HG03520 (cell line): ENCODE measurements at regions not wholly inside any gene's neighbourhood (a gene's known extent, or its start where the extent isn't known, plus 50 kb on each side); places are given as distances from the start of the nearest gene placed in this dataset.
A peak's percentile ranks its signal among the peaks of the same experiment; 100 is the strongest.

Experiments
- ATAC-seq: cut with Tn5 transposase; IDR thresholded peaks from one replicate; pipeline ENCODE4 v1.9.1; 2021; ENCODE audit warnings: mild to moderate bottlenecking, moderate library complexity; ENCODE audit not compliant: unreplicated experiment

- ATAC-seq: no peak
These were observed 278.2 kb downstream of the IKZF2 start for GRCh38 chr2:212873256-212873655.

DNA sequence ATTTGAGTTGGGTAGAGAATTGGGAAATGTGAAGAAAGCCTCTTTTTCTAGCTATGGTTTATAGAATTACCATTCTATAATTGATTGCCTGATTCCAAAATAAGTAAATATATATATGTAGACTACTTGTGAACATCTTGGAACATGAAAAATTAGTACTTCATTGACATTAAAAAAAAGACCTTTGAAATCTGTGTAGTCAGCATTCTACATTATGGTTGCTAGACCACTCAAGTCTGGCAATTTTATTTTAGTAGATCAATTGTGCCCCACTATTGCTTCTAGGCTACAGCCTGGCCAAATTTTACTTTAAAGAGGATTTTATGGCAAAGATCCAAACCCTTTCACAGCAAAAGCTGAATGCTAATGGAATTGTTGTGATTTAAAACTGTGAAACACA, 279.8 kb downstream of the IKZF2 start:
- ATAC-seq: no peak

GRCh38 chr2:212864186-212864585, 287.2 kb downstream of the IKZF2 start:
- ATAC-seq: no peak

DNA sequence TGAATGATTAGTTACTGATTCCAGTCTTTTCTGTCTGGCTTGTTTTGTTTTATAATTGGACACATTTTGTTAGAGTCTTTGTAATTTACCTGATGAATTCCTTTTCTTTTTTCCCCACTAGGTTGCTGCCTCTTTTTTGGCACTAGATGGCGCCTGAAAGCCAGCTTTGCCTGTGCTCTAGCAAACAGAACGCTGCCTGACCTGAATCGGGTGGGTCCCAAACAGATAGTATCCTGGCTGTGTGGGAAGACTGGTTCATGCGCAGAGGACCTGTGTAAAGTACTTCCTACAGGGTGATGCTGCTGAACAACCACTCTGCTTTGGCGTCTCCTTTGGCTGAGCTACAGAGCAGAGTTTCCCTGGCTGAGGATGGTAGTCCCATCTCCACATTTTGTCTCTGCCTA, 288.2 kb downstream of the IKZF2 start:
- no peak for ATAC-seq

GRCh38 chr2:212858496-212858895, 292.9 kb downstream of the IKZF2 start:
- no peak for ATAC-seq

DNA sequence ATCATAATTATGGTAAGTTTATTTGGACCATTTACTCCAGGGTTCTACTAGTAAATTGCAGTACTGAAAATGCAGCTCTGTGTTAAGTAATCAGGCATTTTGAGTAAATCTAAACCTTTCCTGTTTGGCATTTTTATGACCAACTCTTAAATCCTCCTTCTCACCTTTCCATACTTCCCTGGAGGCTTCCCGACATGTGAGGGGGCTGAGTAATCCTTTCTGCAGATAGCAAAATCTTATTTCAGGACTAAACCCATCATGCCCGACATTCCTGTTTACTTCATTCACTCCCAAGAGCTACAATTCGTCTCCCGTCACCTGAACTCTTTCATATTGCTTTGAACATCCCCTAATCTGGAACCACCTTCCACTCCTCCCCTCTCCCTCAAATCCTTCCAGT, 296.6 kb downstream of the IKZF2 start:
- no peak for ATAC-seq

DNA sequence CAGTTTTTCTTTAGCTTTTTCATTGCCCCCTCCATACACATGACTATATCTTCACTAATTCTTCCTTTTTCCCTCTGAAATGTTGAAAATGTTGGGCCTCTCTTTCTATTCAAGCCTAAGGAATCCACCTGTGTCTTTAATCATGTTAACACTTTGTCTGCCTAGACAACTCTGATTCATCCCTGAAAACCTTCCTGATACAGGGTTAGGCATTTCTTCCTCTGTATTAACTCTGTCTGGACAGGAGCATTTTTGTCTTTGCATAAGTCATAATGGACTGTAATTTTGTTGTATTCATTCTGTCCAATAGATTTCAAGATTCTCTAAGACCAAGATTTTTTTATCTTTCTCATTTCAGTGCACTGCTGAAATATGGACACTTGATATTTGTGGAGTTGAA, 297.3 kb downstream of the IKZF2 start:
- no peak for ATAC-seq

GRCh38 chr2:212845941-212846340, 305.5 kb downstream of the IKZF2 start:
- ATAC-seq: no peak

GRCh38 chr2:212843409-212844199, 305.0 kb upstream of the ERBB4 start:
- no peak for ATAC-seq

- no peak for ATAC-seq
These were observed 304.1 kb upstream of the ERBB4 start for GRCh38 chr2:212842544-212843185.

DNA sequence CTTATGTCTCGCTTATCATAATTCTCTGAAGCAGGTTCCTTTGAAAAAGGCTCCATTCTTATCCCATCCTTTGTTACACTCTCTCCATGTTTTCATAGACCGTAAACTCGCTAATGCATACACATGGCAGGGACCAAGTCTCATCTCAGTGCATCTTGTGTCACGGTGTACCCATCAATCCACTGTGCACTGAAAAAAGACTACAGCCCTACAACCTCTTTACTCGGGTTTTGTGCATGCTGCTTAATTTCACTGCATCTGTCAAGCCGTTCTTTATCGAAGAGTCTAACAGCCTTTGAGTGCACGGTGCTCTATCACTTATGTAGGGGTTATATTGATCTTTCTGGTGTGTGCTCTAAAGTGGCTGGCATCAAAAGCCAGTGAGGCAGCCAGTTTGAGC, 302.9 kb upstream of the ERBB4 start:
- no peak for ATAC-seq

GRCh38 chr2:212832211-212833195, 293.9 kb upstream of the ERBB4 start:
- no peak for ATAC-seq

DNA sequence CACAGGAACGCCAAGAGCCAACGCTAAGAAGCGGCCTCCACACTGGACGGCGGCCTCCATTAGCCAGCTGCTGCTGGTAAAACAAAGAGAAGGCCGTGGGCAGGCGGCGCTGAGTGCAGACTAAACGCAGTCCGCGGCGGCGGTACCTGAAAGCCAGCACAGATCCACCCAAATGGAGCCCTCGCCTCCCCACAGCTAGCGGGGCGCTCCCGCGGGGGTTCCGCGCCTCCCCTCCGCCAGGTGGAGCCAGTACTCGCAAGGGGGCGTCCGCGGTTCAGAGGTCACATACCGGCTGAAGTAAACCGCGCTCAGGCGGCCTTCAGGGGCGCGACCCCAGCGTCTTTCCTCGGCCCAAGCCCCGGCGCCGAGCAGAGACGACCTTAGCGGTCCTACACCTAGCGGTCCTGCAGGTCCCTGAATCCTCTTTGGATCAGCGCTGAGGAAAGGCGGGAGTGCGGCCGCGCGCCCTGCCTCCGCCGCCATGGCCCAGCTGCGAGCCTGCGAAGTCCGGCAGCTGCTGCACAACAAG, 293.1 kb upstream of the ERBB4 start:
- ATAC-seq: no peak

DNA sequence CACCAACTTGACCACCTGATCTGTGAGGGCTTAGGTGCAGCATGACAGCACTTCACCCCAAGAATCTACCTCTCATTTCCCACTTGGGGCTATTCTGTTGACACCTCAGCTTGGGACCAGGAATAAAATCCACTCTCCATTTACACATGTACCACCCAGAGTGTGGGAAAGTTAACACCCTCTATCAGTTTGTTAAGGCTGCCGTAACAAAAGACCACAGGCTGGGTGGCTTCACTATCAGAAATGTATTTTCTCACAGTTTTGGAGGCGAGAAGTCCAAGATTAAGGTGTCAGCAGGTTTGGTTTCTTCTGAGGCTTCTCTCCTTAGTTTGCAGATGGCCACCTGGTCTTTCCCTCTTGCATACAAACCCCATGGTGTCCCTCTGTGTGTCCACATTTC, 277.7 kb upstream of the ERBB4 start:
- no peak for ATAC-seq

- ATAC-seq: no peak
These were observed 276.9 kb upstream of the ERBB4 start for GRCh38 chr2:212815453-212815852.

GRCh38 chr2:212814941-212815340, 276.3 kb upstream of the ERBB4 start:
- ATAC-seq: no peak

- no peak for ATAC-seq
These were observed 273.3 kb upstream of the ERBB4 start for GRCh38 chr2:212811921-212812320.

DNA sequence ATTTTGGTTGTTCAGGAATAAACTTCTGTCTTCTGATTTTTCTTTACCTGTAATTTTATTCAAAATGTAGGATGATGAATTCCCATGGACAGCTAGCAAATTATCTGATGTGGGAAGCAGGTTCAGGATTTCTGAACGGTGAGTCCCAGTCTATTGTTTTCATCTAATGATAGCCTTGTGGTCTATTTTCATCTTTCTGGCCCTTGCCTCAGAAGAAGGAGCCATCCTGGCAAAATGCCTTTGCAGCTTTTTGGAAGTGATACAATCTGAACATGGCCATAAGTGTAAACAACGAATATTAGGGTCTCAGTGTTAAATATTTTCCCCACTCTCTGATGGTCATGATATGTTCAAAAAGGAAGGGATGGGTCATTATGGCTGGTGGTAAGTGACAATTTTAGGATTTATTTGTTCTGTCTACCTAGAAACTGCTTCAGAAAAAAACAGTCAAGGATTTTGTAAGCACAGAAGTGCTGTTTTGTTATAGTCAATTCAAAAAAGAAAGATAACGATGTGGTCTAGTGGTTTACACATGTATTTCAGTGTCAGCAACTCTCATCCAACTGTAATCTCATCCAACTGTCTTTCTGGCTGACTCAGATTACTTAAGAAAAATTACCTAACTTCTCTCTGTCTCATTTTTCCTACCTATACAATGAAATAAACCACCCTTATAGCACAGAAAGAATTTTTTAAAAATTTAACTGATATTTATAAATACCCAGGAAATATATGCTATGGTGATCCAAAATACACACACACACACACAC, 272.6 kb upstream of the ERBB4 start:
- ATAC-seq: peak; percentile 45

- no peak for ATAC-seq
These were observed 259.0 kb upstream of the ERBB4 start for GRCh38 chr2:212797484-212798205.

GRCh38 chr2:212794471-212794870, 255.9 kb upstream of the ERBB4 start:
- ATAC-seq: no peak
